Gastroesophageal sphincter (tissue), 3 donors: ENCODE measurements at regions not wholly inside any gene's neighbourhood (a gene's known extent, or its start where the extent isn't known, plus 50 kb on each side); places are given as distances from the start of the nearest gene placed in this dataset.

Experiments used
- CTCF ChIP-seq, 4 experiments: fragments of 200-600 bp in 2 of 4; fragments of 450-650 bp in 2 of 4; sonication (generic) in 1 of 4; IDR thresholded peaks; one replicate each; pipeline ENCODE4 v1.5.1; 2017 to 2019; ENCODE audit warnings: antibody characterized with exemption in 4 of 4, mild to moderate bottlenecking in 2 of 4, moderate library complexity in 2 of 4
- POLR2A ChIP-seq, 2 donors: fragments of 450-650 bp; IDR thresholded peaks; one replicate each; pipeline ENCODE4 v1.6.1; 2017; ENCODE audit warnings: antibody characterized with exemption in 2 of 2, mild to moderate bottlenecking in 2 of 2, moderate library complexity in 1 of 2
- POLR2AphosphoS5 ChIP-seq: sonication (generic); formaldehyde crosslinking; IDR thresholded peaks from one replicate; pipeline ENCODE4 v1.6.1; 2017; ENCODE audit warnings: antibody characterized with exemption

- TF ChIP-seq CTCF (IDR thresholded peaks at IDR 0.05) = no peak
- no peak for TF ChIP-seq POLR2A (IDR thresholded peaks at IDR 0.05)
- no peak for TF ChIP-seq POLR2AphosphoS5
Observed at GRCh38 chr18:51520676-51521180, 323.2 kb upstream of the MEX3C start.
